ENCODE measurements at regions not wholly inside any gene's neighbourhood (a gene's known extent, or its start where the extent isn't known, plus 50 kb on each side); places are given as distances from the start of the nearest gene placed in this dataset.

DNA sequence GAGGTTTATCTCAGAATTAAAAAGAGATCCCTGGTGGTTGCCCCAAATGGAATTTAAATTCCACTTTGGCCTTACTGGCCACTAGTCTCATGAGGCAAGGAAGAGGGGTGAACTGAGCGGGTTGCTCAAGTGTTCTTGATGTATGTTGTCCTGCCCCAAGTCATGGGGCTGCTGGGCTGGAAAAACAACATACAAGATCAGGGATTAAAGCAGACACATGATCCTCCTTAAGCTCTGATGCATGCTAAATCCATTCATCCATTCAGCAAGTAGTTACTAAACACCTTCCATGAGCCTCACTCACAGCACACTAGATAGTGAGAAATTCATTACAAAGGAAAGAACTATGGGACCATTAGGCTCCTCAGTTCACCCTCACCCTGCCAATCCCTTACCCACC is 196.3 kb downstream of the MREG start:
- H3K9me3 ChIP-seq (ENCODE audit: control insufficient read depth, insufficient read depth, low read depth, low read length), result peaks cover 5% of the 10 kb centered on the region; the same call in 1 of the 2 replicates
- H3K9ac ChIP-seq (ENCODE audit: low read length), result no peak overlapping the region

GRCh38 chr2:215816424-215816823 is 196.9 kb downstream of the MREG start:
- H3K4me3 ChIP-seq (ENCODE audit: low read depth, low read length), result no peak overlapping the region

More for the DNA sequence above, 196.3 kb downstream of the MREG start:
- no peaks in the 10 kb centered on the region for H3K27me3 ChIP-seq (ENCODE audit: control insufficient read depth, insufficient read depth, low read length)
- H3K4me3 ChIP-seq (ENCODE audit: low read depth, low read length), result no peak overlapping the region
- no peaks in the 10 kb centered on the region for H3K36me3 ChIP-seq (ENCODE audit: control insufficient read depth, insufficient read depth, low read length)
- no peaks in the 10 kb centered on the region for H3K4me1 ChIP-seq (ENCODE audit: control insufficient read depth, insufficient read depth, low read length)
- no peak overlapping the region for H3K27ac ChIP-seq (ENCODE audit: low read depth, low read length)

DNA sequence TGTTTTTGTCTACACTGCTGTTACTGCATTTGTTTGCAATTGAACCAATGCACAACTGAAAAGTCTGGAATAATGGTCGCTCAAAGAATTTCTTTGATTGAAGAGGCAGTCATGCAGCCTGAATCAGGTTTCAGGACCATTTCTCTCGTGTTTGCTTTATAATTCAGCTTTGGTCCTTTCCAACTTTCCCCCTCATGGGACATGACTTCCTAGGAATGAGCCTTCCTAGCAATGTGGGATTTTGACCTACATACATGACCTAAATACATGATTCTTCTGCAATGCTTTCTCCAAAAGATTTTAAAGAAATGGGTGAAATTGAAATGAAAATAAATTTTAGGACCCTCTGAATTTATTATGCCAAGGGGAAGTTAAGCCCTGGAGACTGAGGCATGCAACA is 197.4 kb downstream of the MREG start:
- Histone ChIP-seq H3K27me3 (ENCODE audit: control insufficient read depth, insufficient read depth, low read length) (no peaks in the 10 kb centered on the region), H3K27ac (ENCODE audit: low read depth, low read length) (no peak overlapping the region)

More at GRCh38 chr2:215816424-215816823, 196.9 kb downstream of the MREG start:
- no peak overlapping the region for H3K9ac ChIP-seq (ENCODE audit: low read length)
- peaks cover 5% of the 10 kb centered on the region; the same call in 1 of the 2 replicates for H3K9me3 ChIP-seq (ENCODE audit: control insufficient read depth, insufficient read depth, low read depth, low read length)
- no peaks in the 10 kb centered on the region for H3K4me1 ChIP-seq (ENCODE audit: control insufficient read depth, insufficient read depth, low read length)
- no peaks in the 10 kb centered on the region for H3K27me3 ChIP-seq (ENCODE audit: control insufficient read depth, insufficient read depth, low read length)
- no peaks in the 10 kb centered on the region for H3K36me3 ChIP-seq (ENCODE audit: control insufficient read depth, insufficient read depth, low read length)
- H3K27ac ChIP-seq (ENCODE audit: low read depth, low read length), result no peak overlapping the region

GRCh38 chr2:215812966-215813365 is 200.4 kb downstream of the MREG start:
- Histone ChIP-seq H3K36me3 (ENCODE audit: control insufficient read depth, insufficient read depth, low read length) (no peaks in the 10 kb centered on the region), H3K9ac (ENCODE audit: low read length) (no peak overlapping the region), H3K9me3 (ENCODE audit: control insufficient read depth, insufficient read depth, low read depth, low read length) (no peaks in the 10 kb centered on the region), H3K27ac (ENCODE audit: low read depth, low read length) (no peak overlapping the region), H3K27me3 (ENCODE audit: control insufficient read depth, insufficient read depth, low read length) (no peaks in the 10 kb centered on the region), H3K4me1 (ENCODE audit: control insufficient read depth, insufficient read depth, low read length) (peaks cover 9% of the 10 kb centered on the region), H3K4me3 (ENCODE audit: low read depth, low read length) (no peak overlapping the region)

More for the DNA sequence above, 197.4 kb downstream of the MREG start:
- Histone ChIP-seq H3K9ac (ENCODE audit: low read length) (no peak overlapping the region), H3K4me3 (ENCODE audit: low read depth, low read length) (no peak overlapping the region), H3K9me3 (ENCODE audit: control insufficient read depth, insufficient read depth, low read depth, low read length) (peaks cover 5% of the 10 kb centered on the region; the same call in 1 of the 2 replicates), H3K4me1 (ENCODE audit: control insufficient read depth, insufficient read depth, low read length) (no peaks in the 10 kb centered on the region), H3K36me3 (ENCODE audit: control insufficient read depth, insufficient read depth, low read length) (no peaks in the 10 kb centered on the region)

DNA sequence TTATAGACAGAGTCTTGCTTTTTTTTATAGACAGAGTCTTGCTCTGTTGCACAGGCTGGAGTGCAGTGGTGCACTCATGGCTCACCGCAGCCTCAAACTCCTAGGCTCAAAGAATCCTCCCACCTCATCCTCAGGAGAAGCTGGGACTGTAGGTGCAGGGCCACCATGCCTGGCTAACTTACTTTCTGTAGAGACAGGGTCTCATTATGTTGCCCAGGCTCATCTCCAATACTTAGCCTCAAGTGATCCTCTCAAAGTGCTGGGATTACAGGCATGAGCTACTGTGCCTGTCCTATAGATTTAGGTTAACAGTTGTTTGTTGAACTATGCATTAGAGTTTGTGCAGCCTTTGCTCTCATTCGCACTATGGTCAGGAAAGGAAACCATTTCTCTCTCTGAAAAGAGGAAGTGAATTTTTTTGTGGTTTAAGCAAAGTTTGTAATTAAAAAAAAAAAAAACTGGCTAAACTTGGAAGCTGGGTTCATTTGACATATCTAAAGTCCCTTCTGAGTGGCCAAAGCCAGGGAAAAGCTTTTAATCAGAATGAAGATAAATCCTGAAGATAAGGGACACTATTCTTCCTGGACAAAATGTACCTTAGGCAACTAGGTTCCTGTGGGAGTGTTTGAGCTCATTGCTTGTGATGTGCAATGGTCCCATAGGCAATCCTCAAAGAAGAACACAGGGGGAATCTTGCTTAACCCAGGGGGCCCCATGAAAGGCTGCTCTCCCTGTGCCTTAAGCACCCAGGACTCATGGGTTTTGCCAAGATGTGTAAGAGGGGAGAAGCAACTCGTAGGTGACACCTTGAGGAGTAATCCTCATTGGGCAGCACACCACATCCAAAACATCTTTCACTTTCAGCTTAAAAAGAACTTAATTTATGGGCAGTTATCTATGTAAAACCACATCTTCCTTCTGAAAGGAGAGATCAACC is 201.7 kb downstream of the MREG start:
- no peak overlapping the region for H3K27ac ChIP-seq (ENCODE audit: low read depth, low read length)

GRCh38 chr2:215811003-215811402 is 202.3 kb downstream of the MREG start:
- H3K4me3 ChIP-seq (ENCODE audit: low read depth, low read length), result no peak overlapping the region
- H3K9ac ChIP-seq (ENCODE audit: low read length), result no peak overlapping the region
- H3K4me1 ChIP-seq (ENCODE audit: control insufficient read depth, insufficient read depth, low read length), result peaks cover 16% of the 10 kb centered on the region

More for the DNA sequence above, 201.7 kb downstream of the MREG start:
- H3K4me3 ChIP-seq (ENCODE audit: low read depth, low read length), result no peak overlapping the region
- H3K4me1 ChIP-seq (ENCODE audit: control insufficient read depth, insufficient read depth, low read length), result peaks cover 16% of the 10 kb centered on the region
- no peak overlapping the region for H3K9ac ChIP-seq (ENCODE audit: low read length)
- no peaks in the 10 kb centered on the region for H3K27me3 ChIP-seq (ENCODE audit: control insufficient read depth, insufficient read depth, low read length)
- H3K9me3 ChIP-seq (ENCODE audit: control insufficient read depth, insufficient read depth, low read depth, low read length), result no peaks in the 10 kb centered on the region
- no peaks in the 10 kb centered on the region for H3K36me3 ChIP-seq (ENCODE audit: control insufficient read depth, insufficient read depth, low read length)

GRCh38 chr2:215808996-215809395 is 204.4 kb downstream of the MREG start:
- peaks cover 16% of the 10 kb centered on the region for H3K4me1 ChIP-seq (ENCODE audit: control insufficient read depth, insufficient read depth, low read length)
- no peak overlapping the region for H3K9ac ChIP-seq (ENCODE audit: low read length)
- H3K4me3 ChIP-seq (ENCODE audit: low read depth, low read length), result no peak overlapping the region
- H3K27ac ChIP-seq (ENCODE audit: low read depth, low read length), result no peak overlapping the region
- H3K27me3 ChIP-seq (ENCODE audit: control insufficient read depth, insufficient read depth, low read length), result no peaks in the 10 kb centered on the region
- no peaks in the 10 kb centered on the region for H3K9me3 ChIP-seq (ENCODE audit: control insufficient read depth, insufficient read depth, low read depth, low read length)
- no peaks in the 10 kb centered on the region for H3K36me3 ChIP-seq (ENCODE audit: control insufficient read depth, insufficient read depth, low read length)

More at GRCh38 chr2:215811003-215811402, 202.3 kb downstream of the MREG start:
- Histone ChIP-seq H3K27me3 (ENCODE audit: control insufficient read depth, insufficient read depth, low read length) (no peaks in the 10 kb centered on the region), H3K36me3 (ENCODE audit: control insufficient read depth, insufficient read depth, low read length) (no peaks in the 10 kb centered on the region), H3K9me3 (ENCODE audit: control insufficient read depth, insufficient read depth, low read depth, low read length) (no peaks in the 10 kb centered on the region), H3K27ac (ENCODE audit: low read depth, low read length) (no peak overlapping the region)

GRCh38 chr2:215808194-215808593 is 205.2 kb downstream of the MREG start:
- Histone ChIP-seq H3K36me3 (ENCODE audit: control insufficient read depth, insufficient read depth, low read length) (no peaks in the 10 kb centered on the region), H3K4me1 (ENCODE audit: control insufficient read depth, insufficient read depth, low read length) (peaks cover 16% of the 10 kb centered on the region), H3K4me3 (ENCODE audit: low read depth, low read length) (no peak overlapping the region), H3K9ac (ENCODE audit: low read length) (no peak overlapping the region), H3K27me3 (ENCODE audit: control insufficient read depth, insufficient read depth, low read length) (no peaks in the 10 kb centered on the region), H3K9me3 (ENCODE audit: control insufficient read depth, insufficient read depth, low read depth, low read length) (no peaks in the 10 kb centered on the region), H3K27ac (ENCODE audit: low read depth, low read length) (no peak overlapping the region)

- Histone ChIP-seq H3K4me3 (ENCODE audit: low read depth, low read length) (no peak overlapping the region), H3K9me3 (ENCODE audit: control insufficient read depth, insufficient read depth, low read depth, low read length) (no peaks in the 10 kb centered on the region), H3K36me3 (ENCODE audit: control insufficient read depth, insufficient read depth, low read length) (no peaks in the 10 kb centered on the region), H3K4me1 (ENCODE audit: control insufficient read depth, insufficient read depth, low read length) (peaks cover 16% of the 10 kb centered on the region), H3K9ac (ENCODE audit: low read length) (no peak overlapping the region), H3K27me3 (ENCODE audit: control insufficient read depth, insufficient read depth, low read length) (no peaks in the 10 kb centered on the region), H3K27ac (ENCODE audit: low read depth, low read length) (no peak overlapping the region)
These were observed 207.9 kb downstream of the MREG start for GRCh38 chr2:215805493-215805892.

DNA sequence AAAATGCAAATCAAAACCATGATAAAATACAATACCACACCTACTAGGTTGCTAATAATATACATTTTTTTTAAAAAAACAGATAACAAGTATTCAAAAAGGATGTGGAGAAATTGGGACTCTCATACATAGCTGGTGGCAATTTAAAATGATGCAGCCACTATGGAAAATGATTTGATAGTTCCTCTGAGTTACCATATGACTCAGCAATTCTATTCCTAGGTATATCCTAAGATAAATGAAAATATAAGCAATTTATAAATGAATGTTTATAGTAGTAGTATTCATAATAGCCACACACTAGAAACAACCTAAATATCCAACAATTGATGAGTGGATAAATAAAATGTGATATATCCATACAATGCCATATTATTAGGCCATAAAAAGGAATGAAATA is 210.2 kb downstream of the MREG start:
- Histone ChIP-seq H3K4me3 (ENCODE audit: low read depth, low read length) (no peak overlapping the region), H3K27me3 (ENCODE audit: control insufficient read depth, insufficient read depth, low read length) (no peaks in the 10 kb centered on the region), H3K9ac (ENCODE audit: low read length) (no peak overlapping the region), H3K4me1 (ENCODE audit: control insufficient read depth, insufficient read depth, low read length) (peaks cover 9% of the 10 kb centered on the region), H3K27ac (ENCODE audit: low read depth, low read length) (no peak overlapping the region), H3K36me3 (ENCODE audit: control insufficient read depth, insufficient read depth, low read length) (no peaks in the 10 kb centered on the region), H3K9me3 (ENCODE audit: control insufficient read depth, insufficient read depth, low read depth, low read length) (no peaks in the 10 kb centered on the region)

- Histone ChIP-seq H3K27ac (ENCODE audit: low read depth, low read length) (no peak overlapping the region), H3K36me3 (ENCODE audit: control insufficient read depth, insufficient read depth, low read length) (no peaks in the 10 kb centered on the region), H3K9me3 (ENCODE audit: control insufficient read depth, insufficient read depth, low read depth, low read length) (no peaks in the 10 kb centered on the region), H3K9ac (ENCODE audit: low read length) (no peak overlapping the region), H3K27me3 (ENCODE audit: control insufficient read depth, insufficient read depth, low read length) (no peaks in the 10 kb centered on the region), H3K4me1 (ENCODE audit: control insufficient read depth, insufficient read depth, low read length) (peaks cover 19% of the 10 kb centered on the region), H3K4me3 (ENCODE audit: low read depth, low read length) (no peak overlapping the region)
These were observed 214.2 kb downstream of the MREG start for GRCh38 chr2:215799194-215799593.

Measured in HUES6 (cell line).